ENCODE measurements at regions not wholly inside any gene's neighbourhood (a gene's known extent, or its start where the extent isn't known, plus 50 kb on each side); places are given as distances from the start of the nearest gene placed in this dataset.
"Not testable (repeated sequence)": the region's sequence is repeated elsewhere in the genome, so short reads cannot be mapped to it uniquely, and the experiment has no call there.

DNA sequence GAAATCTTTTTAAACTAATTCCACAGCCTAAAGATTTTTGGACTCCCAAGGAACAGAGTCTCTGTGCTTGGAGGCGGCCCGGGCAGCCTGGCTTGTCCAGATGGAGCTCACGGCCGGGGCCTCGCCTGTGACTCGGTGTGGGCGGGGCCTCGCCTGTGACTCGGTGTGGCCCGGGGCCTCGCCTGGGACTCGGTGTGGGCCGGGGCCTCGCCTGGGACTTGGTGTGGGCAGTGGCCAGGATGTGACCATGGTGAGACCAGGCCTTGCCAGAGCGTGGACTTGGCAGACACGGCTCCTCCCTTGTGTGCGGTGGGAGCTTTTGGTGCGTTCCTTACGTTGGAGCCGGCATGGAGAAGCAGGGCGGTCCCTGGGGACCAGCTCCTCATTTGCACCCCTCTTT, 92.3 kb downstream of the METRNL start:
- no peak overlapping the region for H3K4me3 ChIP-seq (IDR thresholded peaks at IDR 0.05; ENCODE audit: insufficient read depth, low read depth, low read length)
- TF ChIP-seq, protein P1, sequence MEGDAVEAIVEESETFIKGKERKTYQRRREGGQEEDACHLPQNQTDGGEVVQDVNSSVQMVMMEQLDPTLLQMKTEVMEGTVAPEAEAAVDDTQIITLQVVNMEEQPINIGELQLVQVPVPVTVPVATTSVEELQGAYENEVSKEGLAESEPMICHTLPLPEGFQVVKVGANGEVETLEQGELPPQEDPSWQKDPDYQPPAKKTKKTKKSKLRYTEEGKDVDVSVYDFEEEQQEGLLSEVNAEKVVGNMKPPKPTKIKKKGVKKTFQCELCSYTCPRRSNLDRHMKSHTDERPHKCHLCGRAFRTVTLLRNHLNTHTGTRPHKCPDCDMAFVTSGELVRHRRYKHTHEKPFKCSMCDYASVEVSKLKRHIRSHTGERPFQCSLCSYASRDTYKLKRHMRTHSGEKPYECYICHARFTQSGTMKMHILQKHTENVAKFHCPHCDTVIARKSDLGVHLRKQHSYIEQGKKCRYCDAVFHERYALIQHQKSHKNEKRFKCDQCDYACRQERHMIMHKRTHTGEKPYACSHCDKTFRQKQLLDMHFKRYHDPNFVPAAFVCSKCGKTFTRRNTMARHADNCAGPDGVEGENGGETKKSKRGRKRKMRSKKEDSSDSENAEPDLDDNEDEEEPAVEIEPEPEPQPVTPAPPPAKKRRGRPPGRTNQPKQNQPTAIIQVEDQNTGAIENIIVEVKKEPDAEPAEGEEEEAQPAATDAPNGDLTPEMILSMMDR (conservative IDR thresholded peaks at IDR 0.05; ENCODE audit: low read depth, low read length) = no peak
- no peak overlapping the region for H3K27ac ChIP-seq
- H3K27me3 ChIP-seq (ENCODE audit: insufficient read depth, low read depth) = peaks cover 51% of the 10 kb centered on the region
- H2AFZ ChIP-seq (ENCODE audit: low read depth) = no peak overlapping the region
- H3K9ac ChIP-seq = no peak overlapping the region
- H3K79me2 ChIP-seq (ENCODE audit: insufficient read depth, low read depth) = no peaks in the 10 kb centered on the region
- H3K4me2 ChIP-seq = no peak overlapping the region
- no peaks in the 10 kb centered on the region for H3K36me3 ChIP-seq (ENCODE audit: insufficient read depth)
- H3K4me1 ChIP-seq (ENCODE audit: low read depth, poor library complexity, severe bottlenecking) = no peaks in the 10 kb centered on the region
- H4K20me1 ChIP-seq (ENCODE audit: insufficient read depth) = no peaks in the 10 kb centered on the region

DNA sequence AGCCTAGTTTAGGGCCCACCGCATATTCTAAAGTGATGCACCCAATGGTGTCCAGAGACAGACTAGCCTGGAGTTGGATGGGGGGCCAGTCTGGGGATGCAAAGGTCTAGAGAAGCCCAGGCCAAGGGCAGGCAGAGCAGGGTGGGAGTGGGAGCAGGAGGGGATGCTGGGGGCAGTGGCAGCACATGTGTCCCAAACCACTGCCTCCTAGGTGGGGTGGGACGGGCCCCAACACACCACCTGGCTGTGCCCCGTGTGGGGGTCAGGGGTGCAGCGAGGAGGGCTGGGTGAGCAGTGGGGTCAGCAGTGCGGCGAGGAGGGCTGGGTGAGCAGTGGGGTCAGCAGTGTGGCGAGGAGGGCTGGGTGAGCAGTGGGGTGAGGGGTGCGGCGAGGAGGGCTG, 92.7 kb downstream of the METRNL start:
- not testable (repeated sequence) for H3K36me3 ChIP-seq (ENCODE audit: insufficient read depth); H3K27ac ChIP-seq; H3K4me1 ChIP-seq (ENCODE audit: low read depth, poor library complexity, severe bottlenecking); H4K20me1 ChIP-seq (ENCODE audit: insufficient read depth); H3K4me2 ChIP-seq; H2AFZ ChIP-seq (ENCODE audit: low read depth); H3K79me2 ChIP-seq (ENCODE audit: insufficient read depth, low read depth); H3K9ac ChIP-seq; H3K4me3 ChIP-seq (IDR thresholded peaks at IDR 0.05; ENCODE audit: insufficient read depth, low read depth, low read length)
- peaks cover 55% of the 10 kb centered on the region for H3K27me3 ChIP-seq (ENCODE audit: insufficient read depth, low read depth)

DNA sequence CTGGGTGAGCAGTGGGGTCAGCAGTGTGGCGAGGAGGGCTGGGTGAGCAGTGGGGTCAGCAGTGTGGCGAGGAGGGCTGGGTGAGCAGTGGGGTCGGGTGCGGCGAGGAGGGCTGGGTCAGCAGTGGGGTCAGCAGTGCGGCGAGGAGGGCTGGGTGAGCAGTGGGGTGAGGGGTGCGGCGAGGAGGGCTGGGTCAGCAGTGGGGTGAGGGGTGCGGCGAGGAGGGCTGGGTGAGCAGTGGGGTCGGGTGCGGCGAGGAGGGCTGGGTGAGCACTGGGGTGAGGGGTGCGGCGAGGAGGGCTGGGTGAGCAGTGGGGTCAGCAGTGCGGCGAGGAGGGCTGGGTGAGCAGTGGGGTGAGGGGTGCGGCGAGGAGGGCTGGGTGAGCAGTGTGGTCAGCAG, 93.2 kb downstream of the METRNL start:
- H3K79me2 ChIP-seq (ENCODE audit: insufficient read depth, low read depth); H3K4me3 ChIP-seq (IDR thresholded peaks at IDR 0.05; ENCODE audit: insufficient read depth, low read depth, low read length); H4K20me1 ChIP-seq (ENCODE audit: insufficient read depth); H3K9ac ChIP-seq; H3K4me2 ChIP-seq; H3K4me1 ChIP-seq (ENCODE audit: low read depth, poor library complexity, severe bottlenecking); H2AFZ ChIP-seq (ENCODE audit: low read depth); H3K27ac ChIP-seq; H3K36me3 ChIP-seq (ENCODE audit: insufficient read depth): not testable (repeated sequence)
- H3K27me3 ChIP-seq (ENCODE audit: insufficient read depth, low read depth) = peaks cover 60% of the 10 kb centered on the region

DNA sequence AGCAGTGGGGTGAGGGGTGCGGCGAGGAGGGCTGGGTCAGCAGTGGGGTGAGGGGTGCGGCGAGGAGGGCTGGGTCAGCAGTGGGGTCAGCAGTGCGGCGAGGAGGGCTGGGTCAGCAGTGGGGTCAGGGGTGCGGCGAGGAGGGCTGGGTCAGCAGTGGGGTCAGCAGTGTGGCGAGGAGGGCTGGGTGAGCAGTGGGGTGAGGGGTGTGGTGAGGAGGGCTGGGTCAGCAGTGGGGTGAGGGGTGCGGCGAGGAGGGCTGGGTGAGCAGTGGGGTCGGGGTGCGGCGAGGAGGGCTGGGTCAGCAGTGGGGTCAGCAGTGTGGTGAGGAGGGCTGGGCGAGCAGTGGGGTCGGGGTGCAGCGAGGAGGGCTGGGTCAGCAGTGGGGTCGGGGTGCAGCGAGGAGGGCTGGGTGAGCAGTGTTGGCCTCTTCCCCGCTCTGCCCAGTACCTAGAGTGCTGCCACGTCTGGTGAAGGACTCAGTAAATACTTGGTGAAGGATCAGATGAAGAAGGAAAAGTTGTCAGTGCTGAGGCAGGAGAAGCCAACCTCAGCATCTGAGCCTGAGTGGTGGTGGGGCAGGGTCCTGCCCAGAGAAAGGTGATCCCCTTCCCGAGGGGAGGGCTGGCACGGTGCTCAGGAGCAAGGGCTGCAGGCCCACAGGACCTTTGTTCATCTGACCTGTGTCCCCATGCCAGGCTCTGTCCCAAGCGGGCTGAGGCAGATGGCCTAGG, 93.9 kb downstream of the METRNL start:
- H3K36me3 ChIP-seq (ENCODE audit: insufficient read depth); H3K4me3 ChIP-seq (IDR thresholded peaks at IDR 0.05; ENCODE audit: insufficient read depth, low read depth, low read length); H4K20me1 ChIP-seq (ENCODE audit: insufficient read depth); H3K4me1 ChIP-seq (ENCODE audit: low read depth, poor library complexity, severe bottlenecking); H3K79me2 ChIP-seq (ENCODE audit: insufficient read depth, low read depth); H2AFZ ChIP-seq (ENCODE audit: low read depth); H3K9ac ChIP-seq; H3K27ac ChIP-seq; H3K4me2 ChIP-seq: not testable (repeated sequence)
- H3K27me3 ChIP-seq (ENCODE audit: insufficient read depth, low read depth) = peaks cover 64% of the 10 kb centered on the region

DNA sequence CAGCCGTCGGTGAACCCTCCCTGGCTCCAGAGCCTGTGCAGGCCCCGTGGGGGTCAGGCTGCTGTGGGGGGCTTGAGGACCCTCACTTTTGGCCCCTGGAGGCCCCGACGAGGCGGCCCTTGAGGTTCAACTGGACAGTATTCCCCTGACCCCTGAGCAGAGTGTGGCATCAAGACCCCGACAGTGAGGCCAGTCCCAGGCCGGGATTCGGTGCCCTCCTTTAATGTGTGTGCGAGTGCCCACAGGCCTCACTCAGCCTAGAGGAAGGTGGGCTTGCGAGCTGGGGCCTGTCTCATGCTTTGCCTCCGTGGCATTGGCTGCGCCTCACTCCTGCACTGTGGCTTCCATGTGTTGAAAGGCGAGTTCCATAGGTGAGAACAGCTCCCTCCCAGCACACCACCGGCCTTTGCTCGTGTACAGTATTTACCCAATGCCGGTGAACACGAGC, 94.5 kb downstream of the METRNL start:
- TF ChIP-seq, protein P1 (conservative IDR thresholded peaks at IDR 0.05; ENCODE audit: low read depth, low read length) = no peak
- H3K4me1 ChIP-seq (ENCODE audit: low read depth, poor library complexity, severe bottlenecking) = no peaks in the 10 kb centered on the region
- no peaks in the 10 kb centered on the region for H4K20me1 ChIP-seq (ENCODE audit: insufficient read depth)
- H3K36me3 ChIP-seq (ENCODE audit: insufficient read depth) = no peaks in the 10 kb centered on the region
- no peak overlapping the region for H2AFZ ChIP-seq (ENCODE audit: low read depth)
- H3K27me3 ChIP-seq (ENCODE audit: insufficient read depth, low read depth) = peaks cover 66% of the 10 kb centered on the region
- no peaks in the 10 kb centered on the region for H3K79me2 ChIP-seq (ENCODE audit: insufficient read depth, low read depth)
- no peak overlapping the region for H3K4me3 ChIP-seq (IDR thresholded peaks at IDR 0.05; ENCODE audit: insufficient read depth, low read depth, low read length)
- H3K27ac ChIP-seq = no peak overlapping the region
- H3K9ac ChIP-seq = no peak overlapping the region
- no peak overlapping the region for H3K4me2 ChIP-seq
